H1 (cell line): ENCODE measurements at regions not wholly inside any gene's neighbourhood (a gene's known extent, or its start where the extent isn't known, plus 50 kb on each side); places are given as distances from the start of the nearest gene placed in this dataset.

Experiments used
- ASH2L ChIP-seq: fragments of 200-600, 300-600 bp; sonication (generic); IDR thresholded peaks from one replicate; pipeline ENCODE4 v1.7.1; 2017; ENCODE audit warnings: low read length
- ATF2 ChIP-seq: IDR thresholded peaks from 2 replicates; pipeline ENCODE4 v1.6.1; 2012; ENCODE audit warnings: low read length, inconsistent platforms
- CHD7 ChIP-seq: fragments of 300-600 bp; sonication (generic); IDR thresholded peaks from 2 replicates; pipeline ENCODE4 v1.7.1; 2012; ENCODE audit warnings: low read length, moderate library complexity, mild to moderate bottlenecking, inconsistent platforms; ENCODE audit not compliant: insufficient replicate concordance
- EZH2 ChIP-seq: fragments of 200-600 bp; sonication (generic); IDR thresholded peaks from 2 replicates; pipeline ENCODE4 v1.7.1; 2012; ENCODE audit warnings: low read depth, mild to moderate bottlenecking, moderate library complexity, low read length, inconsistent platforms; ENCODE audit not compliant: severe bottlenecking
- HDAC6 ChIP-seq: IDR thresholded peaks from one replicate; pipeline ENCODE4 v1.7.1; 2012; ENCODE audit warnings: low read depth, mild to moderate bottlenecking, inconsistent platforms, low read length, moderate library complexity
- JUN ChIP-seq: IDR thresholded peaks from 2 replicates; pipeline ENCODE4 v1.6.1; 2011; ENCODE audit warnings: low read depth, mild to moderate bottlenecking, improper control_type of control experiment, low read length
- RXRA ChIP-seq: IDR thresholded peaks from 2 replicates; pipeline ENCODE4 v1.6.1; 2011; ENCODE audit warnings: low read depth, mild to moderate bottlenecking, low read length, moderate library complexity; ENCODE audit not compliant: insufficient read depth
- SP1 ChIP-seq: IDR thresholded peaks from 2 replicates; pipeline ENCODE4 v1.6.1; 2011; ENCODE audit warnings: low read depth, low read length
- SRF ChIP-seq: IDR thresholded peaks from 2 replicates; pipeline ENCODE4 v1.6.1; 2011; ENCODE audit warnings: mild to moderate bottlenecking, low read depth, low read length, moderate library complexity
- TBP ChIP-seq: IDR thresholded peaks from 2 replicates; pipeline ENCODE4 v1.6.1; 2011; ENCODE audit warnings: low read depth, low read length, improper control_type of control experiment
- YY1 ChIP-seq: IDR thresholded peaks from 2 replicates; pipeline ENCODE4 v1.6.1; 2011; ENCODE audit warnings: low read depth, mild to moderate bottlenecking, low read length

DNA sequence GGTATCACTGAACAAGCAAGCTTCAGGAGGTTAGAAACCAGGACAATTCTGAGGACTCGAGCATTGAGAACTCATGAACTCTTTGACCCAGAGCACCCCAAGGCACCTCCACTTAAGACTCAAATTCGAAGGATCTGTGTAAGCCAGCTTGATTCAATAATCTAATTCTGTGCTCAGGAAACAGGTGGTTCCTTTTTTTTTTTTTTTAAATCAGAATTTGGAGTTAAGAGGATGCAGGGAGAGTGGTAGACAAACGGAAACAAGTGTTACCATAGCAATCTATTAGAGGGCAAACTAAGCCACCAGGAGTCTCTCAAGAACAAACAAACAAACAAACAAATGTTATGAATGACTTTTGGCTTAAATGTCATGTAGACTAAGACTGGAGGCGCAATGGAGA lies 53.8 kb upstream of the DPH5 start (continued):
- no peak for TF ChIP-seq CHD7
- TF ChIP-seq ATF2: no peak
- no peak for TF ChIP-seq ASH2L
- no peak for TF ChIP-seq HDAC6
- no peak for TF ChIP-seq SP1
- no peak for TF ChIP-seq TBP
- no peak for TF ChIP-seq SRF
- no peak for TF ChIP-seq EZH2
- TF ChIP-seq RXRA: no peak
- TF ChIP-seq JUN: no peak
- no peak for TF ChIP-seq YY1
